Glutamatergic neuron (in vitro differentiated cells): ENCODE measurements at regions not wholly inside any gene's neighbourhood (a gene's known extent, or its start where the extent isn't known, plus 50 kb on each side); places are given as distances from the start of the nearest gene placed in this dataset.

Source experiments
- DNase-seq: peaks from one replicate; pipeline ENCODE4 v3.0.0; 2022
- H3K27ac Mint-ChIP-seq: one replicate; pipeline ENCODE4 v1.8.0; 2020; ENCODE audit warnings: mild to moderate bottlenecking, mixed read lengths, inconsistent platforms; ENCODE audit not compliant: unreplicated experiment
- H3K27me3 Mint-ChIP-seq: one replicate; pipeline ENCODE4 v1.8.0; 2020; ENCODE audit warnings: mild to moderate bottlenecking, moderate library complexity, mixed read lengths, inconsistent platforms; ENCODE audit not compliant: unreplicated experiment
- H3K36me3 Mint-ChIP-seq: one replicate; pipeline ENCODE4 v1.8.0; 2020; ENCODE audit warnings: mild to moderate bottlenecking, mixed read lengths, inconsistent platforms; ENCODE audit not compliant: unreplicated experiment
- H3K4me1 Mint-ChIP-seq: one replicate; pipeline ENCODE4 v1.8.0; 2020; ENCODE audit warnings: mild to moderate bottlenecking, low read depth, mixed read lengths, inconsistent platforms; ENCODE audit not compliant: unreplicated experiment
- H3K4me3 Mint-ChIP-seq: one replicate; pipeline ENCODE4 v1.8.0; 2020; ENCODE audit warnings: mild to moderate bottlenecking, mixed read lengths, inconsistent platforms; ENCODE audit not compliant: unreplicated experiment
- H3K9me3 Mint-ChIP-seq: one replicate; pipeline ENCODE4 v1.8.0; 2020; ENCODE audit warnings: mild to moderate bottlenecking, moderate library complexity, mixed read lengths, inconsistent platforms; ENCODE audit not compliant: unreplicated experiment
- TF ChIP-seq, protein P1 (sequence below): fragments of 200-600 bp; sonication (generic); IDR thresholded peaks from one replicate; pipeline ENCODE4 v1.5.0; 2021; ENCODE audit not compliant: partially characterized antibody, unreplicated experiment

DNA sequence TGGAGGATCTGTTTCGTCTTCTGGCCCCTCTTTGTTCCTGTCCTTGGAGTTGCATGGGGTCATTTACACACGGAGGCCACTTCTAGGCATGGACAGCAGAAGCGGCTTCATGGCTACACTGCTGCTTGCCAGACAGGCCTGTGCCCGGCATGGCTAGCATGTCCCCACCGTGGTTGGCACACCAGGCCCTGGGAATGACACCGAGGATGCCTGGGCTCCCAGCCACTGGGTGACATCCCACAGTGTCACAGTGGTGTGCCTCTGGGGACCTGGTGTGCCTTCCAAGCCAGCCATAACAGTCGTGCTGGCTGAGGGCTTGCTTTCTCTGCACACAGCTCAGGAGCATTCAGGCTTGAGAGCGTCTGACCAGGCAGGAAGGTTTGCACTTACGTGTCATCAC lies 910.1 kb downstream of the TBC1D22A start:
- no peaks in the 10 kb centered on the region for H3K36me3 Mint-ChIP-seq
- peaks cover 4% of the 10 kb centered on the region for H3K27me3 Mint-ChIP-seq
- H3K4me1 Mint-ChIP-seq: no peaks in the 10 kb centered on the region
- TF ChIP-seq, protein P1, sequence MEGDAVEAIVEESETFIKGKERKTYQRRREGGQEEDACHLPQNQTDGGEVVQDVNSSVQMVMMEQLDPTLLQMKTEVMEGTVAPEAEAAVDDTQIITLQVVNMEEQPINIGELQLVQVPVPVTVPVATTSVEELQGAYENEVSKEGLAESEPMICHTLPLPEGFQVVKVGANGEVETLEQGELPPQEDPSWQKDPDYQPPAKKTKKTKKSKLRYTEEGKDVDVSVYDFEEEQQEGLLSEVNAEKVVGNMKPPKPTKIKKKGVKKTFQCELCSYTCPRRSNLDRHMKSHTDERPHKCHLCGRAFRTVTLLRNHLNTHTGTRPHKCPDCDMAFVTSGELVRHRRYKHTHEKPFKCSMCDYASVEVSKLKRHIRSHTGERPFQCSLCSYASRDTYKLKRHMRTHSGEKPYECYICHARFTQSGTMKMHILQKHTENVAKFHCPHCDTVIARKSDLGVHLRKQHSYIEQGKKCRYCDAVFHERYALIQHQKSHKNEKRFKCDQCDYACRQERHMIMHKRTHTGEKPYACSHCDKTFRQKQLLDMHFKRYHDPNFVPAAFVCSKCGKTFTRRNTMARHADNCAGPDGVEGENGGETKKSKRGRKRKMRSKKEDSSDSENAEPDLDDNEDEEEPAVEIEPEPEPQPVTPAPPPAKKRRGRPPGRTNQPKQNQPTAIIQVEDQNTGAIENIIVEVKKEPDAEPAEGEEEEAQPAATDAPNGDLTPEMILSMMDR: no peak
- H3K4me3 Mint-ChIP-seq: no peak overlapping the region
- DNase-seq: no peak
- H3K9me3 Mint-ChIP-seq: peaks cover 18% of the 10 kb centered on the region
- no peak overlapping the region for H3K27ac Mint-ChIP-seq

DNA sequence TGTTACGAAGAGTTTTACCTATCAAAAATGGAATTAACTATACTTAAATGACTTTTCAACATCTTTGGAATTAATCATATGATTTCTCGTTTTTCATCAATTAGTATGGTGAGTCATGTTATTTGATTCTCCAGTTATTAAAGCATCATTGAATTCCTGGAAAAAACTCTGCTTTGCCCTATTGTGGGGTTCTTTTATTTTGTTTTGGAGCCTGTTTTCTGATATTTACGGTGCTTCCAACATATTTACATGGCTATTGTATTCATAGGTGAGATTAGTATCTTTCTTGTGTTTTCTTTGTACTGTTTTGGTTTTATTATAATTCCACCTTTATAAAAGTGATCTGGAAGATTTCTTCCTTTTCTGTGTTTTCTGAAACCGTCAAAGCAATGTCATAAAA lies 902.7 kb downstream of the TBC1D22A start:
- Mint-ChIP-seq H3K36me3 (peaks cover 9% of the 10 kb centered on the region), H3K4me1 (no peaks in the 10 kb centered on the region), H3K27me3 (no peaks in the 10 kb centered on the region), H3K4me3 (no peak overlapping the region), H3K9me3 (peaks cover 14% of the 10 kb centered on the region), H3K27ac (no peak overlapping the region)
- DNase-seq: no peak
- TF ChIP-seq, protein P1: no peak

DNA sequence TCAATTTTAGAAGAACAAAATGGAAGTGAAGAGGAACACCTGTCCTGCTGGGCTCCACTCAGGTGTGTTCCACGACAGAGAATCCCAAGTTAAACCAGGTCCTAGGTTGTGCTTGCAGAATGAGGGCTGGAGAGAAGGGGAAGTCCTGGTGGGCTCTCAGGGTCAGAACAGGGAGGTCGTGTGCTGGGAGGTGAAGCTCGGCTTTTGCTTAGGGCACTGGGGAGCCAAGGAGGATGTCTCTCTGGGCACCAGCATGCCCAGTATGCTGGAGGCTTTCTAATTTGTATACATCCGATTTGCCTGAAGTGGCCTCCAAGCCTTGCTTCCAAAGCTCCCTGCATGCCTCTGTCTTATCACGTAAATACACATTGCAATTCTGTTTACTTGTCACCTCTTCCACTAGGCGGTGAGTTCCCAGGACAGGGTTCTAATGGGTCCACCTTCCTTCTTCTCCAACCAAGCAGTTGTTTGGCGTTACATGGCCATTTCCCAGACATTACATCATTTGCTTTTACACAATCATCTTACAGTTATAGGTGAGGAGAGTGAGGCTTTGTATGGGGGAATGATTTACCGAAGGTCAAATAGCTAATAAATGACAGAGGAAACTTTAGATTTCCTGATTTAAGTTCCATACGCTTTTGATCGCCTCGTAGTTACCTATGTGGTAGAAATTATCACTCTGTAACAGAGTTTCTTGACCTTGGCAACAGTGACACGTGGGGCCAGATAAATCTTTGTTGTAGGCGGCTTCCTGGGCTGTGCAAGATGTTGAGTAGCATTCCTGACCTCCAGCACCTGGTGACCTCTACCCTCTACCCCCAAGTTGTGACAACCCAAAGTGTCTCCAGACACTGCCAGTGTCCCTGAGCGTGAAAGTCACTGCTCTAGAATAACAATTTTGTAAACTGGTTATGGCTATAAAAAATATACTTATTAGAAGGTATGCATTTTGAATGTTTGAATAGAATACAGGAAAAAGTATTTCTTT lies 901.5 kb downstream of the TBC1D22A start:
- TF ChIP-seq, protein P1: no peak
- no peak overlapping the region for H3K27ac Mint-ChIP-seq
- no peak for DNase-seq
- H3K36me3 Mint-ChIP-seq: peaks cover 11% of the 10 kb centered on the region
- no peaks in the 10 kb centered on the region for H3K27me3 Mint-ChIP-seq
- H3K4me3 Mint-ChIP-seq: no peak overlapping the region
- H3K9me3 Mint-ChIP-seq: peaks cover 10% of the 10 kb centered on the region
- H3K4me1 Mint-ChIP-seq: no peaks in the 10 kb centered on the region

DNA sequence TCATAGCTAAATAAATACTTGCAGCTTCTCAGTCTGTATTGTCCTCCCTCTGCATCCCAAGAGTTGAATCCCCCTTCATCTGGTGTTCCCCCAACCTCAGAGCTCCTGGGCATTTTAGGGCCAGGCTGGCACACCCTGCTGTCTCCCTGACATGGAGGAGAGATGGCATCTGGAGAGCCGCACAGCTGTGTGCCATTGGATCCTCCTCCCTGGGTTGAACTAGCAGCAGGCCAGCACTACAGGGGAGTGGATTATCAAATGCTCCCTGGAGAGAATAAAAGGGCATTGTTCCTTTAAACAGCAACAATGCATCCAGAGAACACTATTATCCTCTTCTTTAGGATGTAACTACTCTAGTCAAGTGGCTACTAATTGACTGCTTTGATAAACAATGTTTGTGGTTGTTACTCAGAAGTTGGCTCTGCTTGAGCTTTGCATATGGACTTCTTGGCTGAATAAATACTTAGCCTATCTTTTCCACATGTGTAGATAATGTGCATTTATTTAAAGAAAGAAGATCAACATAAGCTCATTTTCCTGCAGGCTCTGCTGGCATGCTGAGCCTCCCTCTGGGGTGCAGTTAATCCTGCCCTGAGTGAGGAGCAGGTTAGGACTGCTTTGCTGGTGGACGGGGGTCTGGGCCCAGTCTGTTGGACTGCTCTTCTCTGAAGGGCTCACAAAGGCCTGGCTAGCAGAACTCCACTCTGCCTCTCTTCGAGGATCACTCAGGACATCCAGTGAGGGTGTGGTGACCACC lies 897.2 kb downstream of the TBC1D22A start:
- TF ChIP-seq, protein P1: no peak
- H3K9me3 Mint-ChIP-seq: peaks cover 13% of the 10 kb centered on the region
- DNase-seq: no peak
- H3K36me3 Mint-ChIP-seq: peaks cover 17% of the 10 kb centered on the region
- H3K27ac Mint-ChIP-seq: no peak overlapping the region
- no peaks in the 10 kb centered on the region for H3K27me3 Mint-ChIP-seq
- no peaks in the 10 kb centered on the region for H3K4me1 Mint-ChIP-seq
- H3K4me3 Mint-ChIP-seq: no peak overlapping the region
